Keratinocyte (primary cell): ENCODE measurements at regions not wholly inside any gene's neighbourhood (a gene's known extent, or its start where the extent isn't known, plus 50 kb on each side); places are given as distances from the start of the nearest gene placed in this dataset.

Source experiments
- DNase-seq: peaks from one replicate; pipeline ENCODE4 v3.0.0-alpha.2; 2011; ENCODE audit warnings: low read depth, missing footprints, low spot score
- FAIRE-seq: peaks from 2 replicates; lab custom pipeline; 2011; peaks lifted over from hg19 to GRCh38; lab: Jason Lieb, UNC
- H2AFZ ChIP-seq: 2 replicates; pipeline ENCODE4 v1.6.0; 2012; ENCODE audit warnings: low read length, control low read depth, inconsistent platforms; ENCODE audit not compliant: control insufficient read depth
- H3K27ac ChIP-seq: 2 replicates; pipeline ENCODE4 v1.5.1; 2011; ENCODE audit warnings: low read length; ENCODE audit not compliant: control insufficient read depth, insufficient read depth
- H3K27me3 ChIP-seq: 3 replicates; pipeline ENCODE4 v1.6.0; 2011; ENCODE audit warnings: low read length; ENCODE audit not compliant: control insufficient read depth, insufficient read depth; ENCODE audit errors: extremely low read depth
- H3K36me3 ChIP-seq, 2 experiments: 2 replicates in 1 of 2; 3 replicates in 1 of 2; pipeline ENCODE4 v1.5.1; 2011; ENCODE audit warnings: low read length in 2 of 2, mild to moderate bottlenecking in 1 of 2; ENCODE audit not compliant: control insufficient read depth in 2 of 2, insufficient read depth in 2 of 2; ENCODE audit errors: extremely low read depth in 1 of 2
- H3K4me1 ChIP-seq: 3 replicates; pipeline ENCODE4 v1.5.1; 2011; ENCODE audit warnings: low read length; ENCODE audit not compliant: control insufficient read depth, insufficient read depth; ENCODE audit errors: extremely low read depth
- H3K4me2 ChIP-seq: 3 replicates; pipeline ENCODE4 v1.6.0; 2011; ENCODE audit warnings: low read depth, low read length; ENCODE audit not compliant: control insufficient read depth, insufficient read depth; ENCODE audit errors: extremely low read depth
- H3K4me3 ChIP-seq, 3 experiments: fragments of 200-600 bp in 1 of 3; sonication (generic) in 1 of 3; 2 replicates in 2 of 3; 3 replicates in 1 of 3; pipeline ENCODE4 v1.5.1; 2011 to 2016; ENCODE audit warnings: low read length in 3 of 3, mild to moderate bottlenecking in 3 of 3, control low read depth in 2 of 3, inconsistent platforms in 1 of 3, low read depth in 1 of 3, mixed read lengths in 1 of 3, mixed run types in 1 of 3, moderate library complexity in 1 of 3; ENCODE audit not compliant: control insufficient read depth in 2 of 3, insufficient read depth in 2 of 3; ENCODE audit errors: extremely low read depth in 1 of 3
- H3K79me2 ChIP-seq: 2 replicates; pipeline ENCODE4 v1.6.0; 2012; ENCODE audit warnings: low read length; ENCODE audit not compliant: control insufficient read depth, insufficient read depth
- H3K9ac ChIP-seq: 3 replicates; pipeline ENCODE4 v1.6.0; 2011; ENCODE audit warnings: low read length; ENCODE audit not compliant: control insufficient read depth, insufficient read depth; ENCODE audit errors: extremely low read depth
- H3K9me1 ChIP-seq: 3 replicates; pipeline ENCODE4 v1.6.0; 2011; ENCODE audit warnings: low read length; ENCODE audit not compliant: control insufficient read depth, insufficient read depth; ENCODE audit errors: extremely low read depth
- H3K9me3 ChIP-seq: 2 replicates; pipeline ENCODE4 v1.5.1; 2012; ENCODE audit warnings: low read depth, low read length; ENCODE audit not compliant: control insufficient read depth
- H4K20me1 ChIP-seq: 3 replicates; pipeline ENCODE4 v1.6.0; 2011; ENCODE audit warnings: low read length; ENCODE audit not compliant: control insufficient read depth, insufficient read depth; ENCODE audit errors: extremely low read depth
- CTCF ChIP-seq, 3 experiments: IDR thresholded peaks in 1 of 3; conservative IDR thresholded peaks in 1 of 3; optimal IDR thresholded peaks in 1 of 3; 2 replicates in 2 of 3; 3 replicates in 1 of 3; pipeline versions ENCODE3 to v1.5.1; 2011; ENCODE audit warnings: low read length in 3 of 3, mild to moderate bottlenecking in 3 of 3, moderate library complexity in 2 of 3, control low read depth in 1 of 3, inconsistent platforms in 1 of 3; ENCODE audit not compliant: insufficient read depth in 2 of 3; ENCODE audit errors: extremely low read depth in 1 of 3
- EZH2 ChIP-seq: IDR thresholded peaks from one replicate; pipeline ENCODE4 v1.6.1; 2012; ENCODE audit warnings: inconsistent platforms, mild to moderate bottlenecking, low read length, moderate library complexity
- dilution Hi-C: fragments of 300-500 bp; cut with MboI; formaldehyde crosslinking; loops from one replicate; pipeline ENCODE4 v1.7.0; 2020; ENCODE audit warnings: low sequenced_read_pairs; ENCODE audit not compliant: extremely low pct_ligation_motif_present

DNA sequence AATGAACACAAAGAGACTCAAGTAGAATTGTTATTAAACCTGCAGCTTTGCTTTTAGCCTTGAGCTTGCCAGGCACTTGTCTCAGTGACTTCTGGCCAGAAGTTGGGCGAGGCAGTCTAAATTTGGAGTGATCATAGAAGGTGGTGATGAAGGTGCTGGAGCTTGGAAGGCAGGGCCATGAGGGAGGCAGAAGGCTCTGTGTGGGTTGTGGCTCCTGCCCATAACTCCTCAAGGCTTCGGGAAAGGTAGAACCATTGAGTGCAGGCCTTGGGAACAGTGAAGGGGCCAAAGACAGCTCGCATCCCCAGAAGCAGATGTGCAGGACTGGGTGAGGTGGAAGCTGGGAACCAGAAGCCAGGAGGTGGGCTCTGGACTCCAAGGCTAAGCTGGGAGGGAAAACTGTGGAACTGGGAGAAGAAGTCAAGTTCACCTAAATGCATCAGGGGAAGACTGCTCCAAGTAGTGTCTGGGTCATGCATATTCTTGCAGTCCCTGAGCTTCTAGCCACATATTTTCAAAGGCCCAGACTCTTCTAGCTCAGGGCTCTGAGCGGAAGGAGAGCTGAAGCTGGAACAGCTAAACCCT, 111.1 kb upstream of the HABP2 start:
- Histone ChIP-seq H4K20me1 (no peaks in the 10 kb centered on the region), H3K4me2 (no peak overlapping the region), H3K4me1 (no peaks in the 10 kb centered on the region), H3K79me2 (no peaks in the 10 kb centered on the region), H2AFZ (no peak overlapping the region), H3K9me1 (no peaks in the 10 kb centered on the region), H3K27ac (no peak overlapping the region), H3K4me3 (no peak overlapping the region), H3K9ac (no peak overlapping the region), H3K27me3 (no peaks in the 10 kb centered on the region), H3K36me3 (no peaks in the 10 kb centered on the region), H3K9me3 (no peaks in the 10 kb centered on the region)
- no peak for TF ChIP-seq CTCF (optimal IDR thresholded peaks at IDR 0.05 in 1 of 3, IDR thresholded peaks at IDR 0.05 in 1 of 3, conservative IDR thresholded peaks at IDR 0.05 in 1 of 3; ENCODE audit: extremely low read depth in 1 of 3, insufficient read depth in 2 of 3, low read length in 3 of 3)
- TF ChIP-seq EZH2, result no peak
- FAIRE-seq (no peak), DNase-seq (no peak)
- dilution Hi-C loops, result no loop called here

- no peaks in the 10 kb centered on the region for H3K9me1 ChIP-seq
- H2AFZ ChIP-seq, result no peak overlapping the region
- TF ChIP-seq CTCF (optimal IDR thresholded peaks at IDR 0.05 in 1 of 3, IDR thresholded peaks at IDR 0.05 in 1 of 3, conservative IDR thresholded peaks at IDR 0.05 in 1 of 3; ENCODE audit: extremely low read depth in 1 of 3, insufficient read depth in 2 of 3, low read length in 3 of 3), result no peak
- no peak for TF ChIP-seq EZH2
- no peak overlapping the region for H3K4me3 ChIP-seq
- no peak overlapping the region for H3K9ac ChIP-seq
- no peaks in the 10 kb centered on the region for H4K20me1 ChIP-seq
- H3K4me1 ChIP-seq, result no peaks in the 10 kb centered on the region
- dilution Hi-C loops, result no loop called here
- FAIRE-seq (no peak), DNase-seq (no peak)
- H3K79me2 ChIP-seq, result no peaks in the 10 kb centered on the region
- no peaks in the 10 kb centered on the region for H3K9me3 ChIP-seq
- no peak overlapping the region for H3K27ac ChIP-seq
- no peaks in the 10 kb centered on the region for H3K36me3 ChIP-seq
- H3K4me2 ChIP-seq, result no peak overlapping the region
- H3K27me3 ChIP-seq, result no peaks in the 10 kb centered on the region
Measured at GRCh38 chr10:113442336-113442735, 110.5 kb upstream of the HABP2 start.
